ENCODE measurements at regions not wholly inside any gene's neighbourhood (a gene's known extent, or its start where the extent isn't known, plus 50 kb on each side); places are given as distances from the start of the nearest gene placed in this dataset.

GRCh38 chrX:137426695-137427425 is 139.1 kb upstream of the ZIC3 start:
- H3K4me3 ChIP-seq (ENCODE audit: control insufficient read depth, low read depth, low read length), result no peak overlapping the region
- no peak for DNase-seq (ENCODE audit: low read depth)
- no peak for TF ChIP-seq CTCF (IDR thresholded peaks at IDR 0.05; ENCODE audit: control insufficient read depth, insufficient read depth, low read depth, low read length, missing control alignments)

DNA sequence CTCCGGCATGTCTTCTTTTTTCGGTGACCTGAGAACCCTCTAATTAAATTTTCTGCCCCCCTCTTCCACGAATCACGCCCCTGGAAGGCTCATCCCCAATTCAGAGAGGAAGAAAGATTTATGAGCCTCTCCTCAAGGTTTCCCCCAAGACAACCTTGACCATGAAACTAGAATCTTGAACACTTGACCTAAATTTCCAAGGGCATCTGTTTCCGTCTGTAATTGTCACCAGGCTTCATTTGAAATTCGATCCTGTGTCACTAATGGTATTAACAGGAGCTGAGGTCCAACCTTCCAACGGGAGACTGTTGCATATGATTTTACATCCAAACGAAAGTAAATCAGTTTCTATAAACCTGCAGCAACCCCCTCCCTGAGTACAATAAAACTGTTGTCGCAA is 139.9 kb upstream of the ZIC3 start:
- no peak overlapping the region for H3K4me3 ChIP-seq (ENCODE audit: control insufficient read depth, low read depth, low read length)
- no peak for TF ChIP-seq CTCF (IDR thresholded peaks at IDR 0.05; ENCODE audit: control insufficient read depth, insufficient read depth, low read depth, low read length, missing control alignments)

GRCh38 chrX:137425273-137425902 is 140.5 kb upstream of the ZIC3 start:
- H3K4me3 ChIP-seq (ENCODE audit: control insufficient read depth, low read depth, low read length), result no peak overlapping the region
- no peak for TF ChIP-seq CTCF (IDR thresholded peaks at IDR 0.05; ENCODE audit: control insufficient read depth, insufficient read depth, low read depth, low read length, missing control alignments)
- DNase-seq (ENCODE audit: low read depth), result no peak

More for the DNA sequence above, 139.9 kb upstream of the ZIC3 start:
- no peak for DNase-seq (ENCODE audit: low read depth)

GRCh38 chrX:137424679-137425078 is 141.2 kb upstream of the ZIC3 start:
- H3K4me3 ChIP-seq (ENCODE audit: control insufficient read depth, low read depth, low read length), result no peak overlapping the region
- DNase-seq (ENCODE audit: low read depth), result no peak
- TF ChIP-seq CTCF (IDR thresholded peaks at IDR 0.05; ENCODE audit: control insufficient read depth, insufficient read depth, low read depth, low read length, missing control alignments), result no peak

- TF ChIP-seq CTCF (IDR thresholded peaks at IDR 0.05; ENCODE audit: control insufficient read depth, insufficient read depth, low read depth, low read length, missing control alignments), result no peak
- H3K4me3 ChIP-seq (ENCODE audit: control insufficient read depth, low read depth, low read length), result no peak overlapping the region
- DNase-seq (ENCODE audit: low read depth), result no peak
Measured at GRCh38 chrX:137423241-137423640, 142.7 kb upstream of the ZIC3 start.

DNA sequence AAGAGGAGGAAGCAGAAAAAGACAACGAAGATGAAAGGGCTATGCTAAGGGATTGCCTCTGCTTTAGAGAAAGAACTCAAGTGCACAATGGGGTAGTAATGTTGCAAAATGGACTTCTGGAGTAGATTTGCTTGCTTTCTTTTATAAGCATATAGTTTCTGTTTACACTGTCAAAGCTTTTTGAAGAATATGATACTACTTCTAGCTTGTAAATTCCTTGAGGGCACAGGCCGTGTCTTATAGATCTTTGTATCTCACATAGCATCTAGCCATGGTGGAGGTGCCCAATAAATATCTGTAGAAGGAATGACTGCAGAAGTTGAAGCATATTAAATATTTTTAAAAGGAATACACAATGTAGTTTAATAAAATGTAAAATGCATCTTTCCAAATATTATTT is 147.8 kb upstream of the ZIC3 start:
- no peak overlapping the region for H3K4me3 ChIP-seq (ENCODE audit: control insufficient read depth, low read depth, low read length)
- DNase-seq (ENCODE audit: low read depth), result no peak
- TF ChIP-seq CTCF (IDR thresholded peaks at IDR 0.05; ENCODE audit: control insufficient read depth, insufficient read depth, low read depth, low read length, missing control alignments), result no peak
